ENCODE measurements at regions not wholly inside any gene's neighbourhood (a gene's known extent, or its start where the extent isn't known, plus 50 kb on each side); places are given as distances from the start of the nearest gene placed in this dataset.

DNA sequence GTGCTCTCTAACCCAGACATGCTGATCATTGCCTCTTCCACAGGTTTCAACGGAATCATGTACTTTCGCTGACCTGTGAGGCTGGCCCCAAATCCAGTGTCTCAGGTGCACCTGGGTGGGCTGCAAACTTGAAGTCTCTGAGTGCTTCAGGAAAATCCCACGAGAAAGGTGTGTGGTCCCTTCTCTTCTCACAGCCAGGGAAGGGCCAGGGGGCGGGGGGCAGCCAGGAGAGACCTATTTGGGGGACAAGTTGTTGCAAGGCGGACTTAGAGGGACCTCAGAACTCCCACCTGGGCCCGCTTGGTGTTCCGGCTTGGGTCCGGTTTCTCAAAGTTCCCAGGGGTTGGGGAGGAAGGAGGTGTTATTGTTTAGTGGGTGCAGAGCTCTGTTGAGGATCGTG is 80.0 kb downstream of the HMX1 start:
- no peaks in the 10 kb centered on the region for H3K36me3 Mint-ChIP-seq (ENCODE audit: low read depth)
- no peak for DNase-seq (ENCODE audit: low read depth, low spot score)
- H3K4me1 Mint-ChIP-seq, result peaks cover 7% of the 10 kb centered on the region
- no peak overlapping the region for H3K4me3 Mint-ChIP-seq
- H3K27me3 Mint-ChIP-seq (ENCODE audit: low read depth), result peaks cover 36% of the 10 kb centered on the region
- H3K9me3 Mint-ChIP-seq, result no peaks in the 10 kb centered on the region
- TF ChIP-seq, protein P1, sequence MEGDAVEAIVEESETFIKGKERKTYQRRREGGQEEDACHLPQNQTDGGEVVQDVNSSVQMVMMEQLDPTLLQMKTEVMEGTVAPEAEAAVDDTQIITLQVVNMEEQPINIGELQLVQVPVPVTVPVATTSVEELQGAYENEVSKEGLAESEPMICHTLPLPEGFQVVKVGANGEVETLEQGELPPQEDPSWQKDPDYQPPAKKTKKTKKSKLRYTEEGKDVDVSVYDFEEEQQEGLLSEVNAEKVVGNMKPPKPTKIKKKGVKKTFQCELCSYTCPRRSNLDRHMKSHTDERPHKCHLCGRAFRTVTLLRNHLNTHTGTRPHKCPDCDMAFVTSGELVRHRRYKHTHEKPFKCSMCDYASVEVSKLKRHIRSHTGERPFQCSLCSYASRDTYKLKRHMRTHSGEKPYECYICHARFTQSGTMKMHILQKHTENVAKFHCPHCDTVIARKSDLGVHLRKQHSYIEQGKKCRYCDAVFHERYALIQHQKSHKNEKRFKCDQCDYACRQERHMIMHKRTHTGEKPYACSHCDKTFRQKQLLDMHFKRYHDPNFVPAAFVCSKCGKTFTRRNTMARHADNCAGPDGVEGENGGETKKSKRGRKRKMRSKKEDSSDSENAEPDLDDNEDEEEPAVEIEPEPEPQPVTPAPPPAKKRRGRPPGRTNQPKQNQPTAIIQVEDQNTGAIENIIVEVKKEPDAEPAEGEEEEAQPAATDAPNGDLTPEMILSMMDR (conservative IDR thresholded peaks at IDR 0.05), result no peak
- H3K27ac Mint-ChIP-seq (ENCODE audit: unreplicated experiment), result no peak overlapping the region

DNA sequence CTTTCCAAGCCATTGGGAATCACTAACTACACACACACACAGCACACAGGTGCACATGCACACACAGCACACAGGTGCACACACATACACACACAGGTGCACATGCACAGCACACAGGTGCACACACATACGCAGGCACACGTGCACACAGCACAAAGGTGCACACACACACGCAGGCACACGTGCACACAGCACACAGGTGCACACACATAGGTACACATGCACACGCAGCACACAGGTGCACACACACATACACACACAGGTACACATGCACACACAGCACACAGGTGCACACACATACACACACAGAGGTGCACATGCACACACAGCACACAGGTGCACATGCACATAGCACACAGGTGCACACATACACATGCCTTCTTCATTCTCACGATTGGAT is 80.9 kb downstream of the HMX1 start:
- DNase-seq (ENCODE audit: low read depth, low spot score), result no peak

DNA sequence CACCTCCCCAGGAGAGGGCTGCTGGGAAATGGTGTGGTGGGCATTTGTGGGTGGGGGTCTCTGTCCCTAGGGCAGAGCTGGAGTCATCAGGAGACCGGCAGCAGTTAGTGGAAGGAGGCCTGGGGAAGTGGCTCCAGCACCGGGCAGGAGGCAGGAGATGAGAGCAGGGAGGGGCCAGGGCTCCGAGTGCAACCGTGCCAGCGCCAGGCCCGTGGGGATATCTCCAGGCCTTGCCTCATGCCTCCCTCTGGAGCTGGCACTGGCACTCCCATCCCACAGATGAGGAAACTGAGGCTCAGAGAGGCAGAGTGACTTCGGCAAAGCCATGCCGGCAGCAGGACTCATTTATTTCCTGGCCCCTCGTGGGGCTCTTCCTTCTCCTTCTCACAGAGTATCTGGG is 83.5 kb downstream of the HMX1 start:
- Mint-ChIP-seq H3K4me3 (no peak overlapping the region), H3K4me1 (no peaks in the 10 kb centered on the region), H3K9me3 (no peaks in the 10 kb centered on the region), H3K36me3 (ENCODE audit: low read depth) (no peaks in the 10 kb centered on the region), H3K27ac (ENCODE audit: unreplicated experiment) (no peak overlapping the region), H3K27me3 (ENCODE audit: low read depth) (peaks cover 23% of the 10 kb centered on the region)
- TF ChIP-seq, protein P1 (conservative IDR thresholded peaks at IDR 0.05), result no peak
- DNase-seq (ENCODE audit: low read depth, low spot score), result no peak

More for the DNA sequence above, 80.9 kb downstream of the HMX1 start:
- TF ChIP-seq, protein P1 (conservative IDR thresholded peaks at IDR 0.05), result no peak
- no peak overlapping the region for H3K27ac Mint-ChIP-seq (ENCODE audit: unreplicated experiment)
- peaks cover 31% of the 10 kb centered on the region for H3K27me3 Mint-ChIP-seq (ENCODE audit: low read depth)
- H3K9me3 Mint-ChIP-seq, result no peaks in the 10 kb centered on the region
- H3K36me3 Mint-ChIP-seq (ENCODE audit: low read depth), result no peaks in the 10 kb centered on the region
- no peak overlapping the region for H3K4me3 Mint-ChIP-seq
- H3K4me1 Mint-ChIP-seq, result peaks cover 7% of the 10 kb centered on the region

DNA sequence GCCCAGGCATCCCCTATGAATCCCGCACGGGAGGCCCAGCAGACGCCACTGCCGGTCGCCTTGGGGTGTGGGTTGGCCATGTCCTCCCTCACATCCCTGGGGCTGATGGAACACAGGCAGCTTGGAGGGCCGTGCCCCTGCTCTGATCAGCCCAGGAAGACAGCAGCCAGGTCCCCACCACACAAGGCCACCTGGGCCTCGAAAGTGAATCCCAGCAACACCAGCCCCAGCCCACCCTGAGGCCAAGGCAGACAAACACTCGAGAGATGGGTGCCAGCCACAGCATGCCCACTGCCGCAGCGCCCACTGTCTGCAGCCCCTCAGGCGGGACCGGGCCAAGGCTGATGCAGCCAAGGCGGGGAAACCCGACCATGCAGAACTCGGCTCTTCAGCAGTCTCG is 85.5 kb downstream of the HMX1 start:
- Mint-ChIP-seq H3K4me1 (no peaks in the 10 kb centered on the region), H3K36me3 (ENCODE audit: low read depth) (no peaks in the 10 kb centered on the region), H3K27me3 (ENCODE audit: low read depth) (peaks cover 23% of the 10 kb centered on the region), H3K4me3 (no peak overlapping the region), H3K9me3 (no peaks in the 10 kb centered on the region), H3K27ac (ENCODE audit: unreplicated experiment) (no peak overlapping the region)
- TF ChIP-seq, protein P1 (conservative IDR thresholded peaks at IDR 0.05), result no peak
- no peak for DNase-seq (ENCODE audit: low read depth, low spot score)

DNA sequence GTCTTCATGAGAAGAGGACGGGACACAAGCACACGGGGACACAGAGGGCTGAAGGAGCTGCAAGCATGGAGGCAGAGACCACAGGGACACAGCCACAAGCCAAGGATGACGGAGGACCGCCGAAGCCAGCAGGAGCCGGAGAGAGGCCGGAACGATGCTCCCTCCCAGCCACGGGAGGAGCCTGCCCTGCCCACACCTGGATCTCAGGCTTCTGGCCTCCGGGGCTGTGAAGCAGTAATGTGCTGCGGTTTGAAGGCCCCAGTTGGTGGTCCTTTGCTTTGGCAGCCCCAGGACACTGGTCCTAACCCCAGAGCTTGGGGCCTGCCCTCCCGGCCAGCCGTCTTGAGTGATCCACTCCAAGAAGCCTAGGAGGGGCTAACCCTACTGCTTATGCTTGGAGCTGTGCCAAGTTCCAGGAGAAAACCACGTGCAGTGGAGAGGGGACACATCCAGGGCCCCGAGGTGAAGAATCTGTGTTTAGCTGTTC is 85.9 kb downstream of the HMX1 start:
- Mint-ChIP-seq H3K27me3 (ENCODE audit: low read depth) (peaks cover 23% of the 10 kb centered on the region), H3K4me3 (no peak overlapping the region), H3K27ac (ENCODE audit: unreplicated experiment) (no peak overlapping the region), H3K9me3 (no peaks in the 10 kb centered on the region), H3K4me1 (no peaks in the 10 kb centered on the region), H3K36me3 (ENCODE audit: low read depth) (no peaks in the 10 kb centered on the region)
- no peak for DNase-seq (ENCODE audit: low read depth, low spot score)
- TF ChIP-seq, protein P1 (conservative IDR thresholded peaks at IDR 0.05), result no peak

DNA sequence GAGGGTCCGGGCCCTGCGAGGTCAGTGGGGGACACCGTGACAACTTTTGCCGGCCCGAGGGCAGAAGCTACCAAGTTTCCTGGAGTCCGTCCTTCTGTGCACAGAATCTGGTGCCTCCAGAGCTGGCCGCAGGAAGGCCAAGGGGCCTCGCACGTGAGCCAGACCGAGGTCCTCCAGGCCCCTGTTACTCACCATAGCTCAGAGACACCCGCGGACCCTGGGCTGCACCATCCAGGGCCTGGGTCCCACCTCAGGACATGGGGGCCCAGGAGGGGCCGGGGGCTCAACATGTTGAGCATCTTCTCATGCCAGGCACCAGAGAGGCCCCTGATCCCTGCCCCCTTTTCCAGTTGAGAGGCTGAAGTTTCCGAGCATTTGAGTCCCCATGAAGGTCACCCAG is 87.9 kb downstream of the HMX1 start:
- no peaks in the 10 kb centered on the region for H3K36me3 Mint-ChIP-seq (ENCODE audit: low read depth)
- no peaks in the 10 kb centered on the region for H3K9me3 Mint-ChIP-seq
- no peak for DNase-seq (ENCODE audit: low read depth, low spot score)
- H3K27me3 Mint-ChIP-seq (ENCODE audit: low read depth), result peaks cover 14% of the 10 kb centered on the region
- H3K4me3 Mint-ChIP-seq, result no peak overlapping the region
- no peak overlapping the region for H3K27ac Mint-ChIP-seq (ENCODE audit: unreplicated experiment)
- TF ChIP-seq, protein P1 (conservative IDR thresholded peaks at IDR 0.05), result no peak
- H3K4me1 Mint-ChIP-seq, result no peaks in the 10 kb centered on the region

Measured in neural crest cell (in vitro differentiated cells).